A673 (cell line): ENCODE measurements at regions not wholly inside any gene's neighbourhood (a gene's known extent, or its start where the extent isn't known, plus 50 kb on each side); places are given as distances from the start of the nearest gene placed in this dataset.

Experiments used
- CTCF ChIP-seq: fragments of 300-800, 200-600 bp; sonication (generic); conservative IDR thresholded peaks from 2 replicates; pipeline ENCODE4 v1.5.1; 2017; ENCODE audit warnings: low read depth, mild to moderate bottlenecking, antibody characterized with exemption, low read length, moderate library complexity, mixed read lengths
- EZH2 ChIP-seq: fragments of 200-600 bp; sonication (generic); IDR thresholded peaks from 2 replicates; pipeline ENCODE4 v1.6.1; 2017; ENCODE audit warnings: borderline replicate concordance, low read depth, mild to moderate bottlenecking, mixed read lengths, antibody characterized with exemption, low read length; ENCODE audit not compliant: poor library complexity, severe bottlenecking

- no peak for TF ChIP-seq EZH2
- TF ChIP-seq CTCF: no peak
These were observed 65.3 kb upstream of the WAC start for GRCh38 chr10:28467615-28468014.
